ENCODE measurements at regions not wholly inside any gene's neighbourhood (a gene's known extent, or its start where the extent isn't known, plus 50 kb on each side); places are given as distances from the start of the nearest gene placed in this dataset.
A peak's percentile ranks its signal among the peaks of the same experiment; 100 is the strongest.
"Not testable (repeated sequence)": the region's sequence is repeated elsewhere in the genome, so short reads cannot be mapped to it uniquely, and the experiment has no call there.

DNA sequence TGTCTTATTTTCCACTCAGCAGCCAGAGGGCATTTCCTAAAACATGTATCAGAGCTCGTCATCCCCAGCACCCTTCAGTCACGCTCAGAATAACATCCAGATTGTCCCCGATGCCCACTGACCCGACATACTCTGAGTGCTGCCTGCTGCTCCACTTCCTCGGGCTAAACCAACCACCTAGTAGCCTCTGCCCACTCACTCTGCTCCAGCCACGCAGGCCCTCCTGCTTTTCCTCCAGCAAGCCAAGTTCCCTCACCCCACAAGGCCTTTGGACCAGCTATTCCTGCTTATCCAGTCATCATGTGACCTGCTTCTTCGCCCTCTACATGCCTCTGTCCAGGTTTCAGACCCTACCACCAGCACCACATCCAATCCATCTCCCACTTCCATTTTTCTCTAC is 454.2 kb downstream of the CD83 start:
- DNase-seq, result no peak

DNA sequence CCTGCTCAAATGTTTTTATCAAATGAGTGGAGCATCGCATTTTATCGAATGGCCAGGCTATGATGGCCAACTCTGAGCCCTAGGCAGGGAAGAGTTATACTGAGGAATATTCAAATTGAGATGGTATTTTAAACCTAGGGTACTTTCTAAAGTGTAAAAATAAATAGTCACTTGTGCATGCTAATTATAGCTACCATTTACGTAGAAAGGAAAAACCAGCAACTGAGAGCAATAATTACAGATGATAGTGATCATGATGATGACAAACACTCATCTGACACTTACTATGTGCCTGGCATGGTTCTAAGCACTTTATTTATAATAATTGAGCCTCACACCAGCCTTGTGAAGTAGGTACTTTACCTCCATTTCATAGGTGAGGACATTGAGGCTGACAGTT is 455.7 kb downstream of the CD83 start:
- no peak for DNase-seq

DNA sequence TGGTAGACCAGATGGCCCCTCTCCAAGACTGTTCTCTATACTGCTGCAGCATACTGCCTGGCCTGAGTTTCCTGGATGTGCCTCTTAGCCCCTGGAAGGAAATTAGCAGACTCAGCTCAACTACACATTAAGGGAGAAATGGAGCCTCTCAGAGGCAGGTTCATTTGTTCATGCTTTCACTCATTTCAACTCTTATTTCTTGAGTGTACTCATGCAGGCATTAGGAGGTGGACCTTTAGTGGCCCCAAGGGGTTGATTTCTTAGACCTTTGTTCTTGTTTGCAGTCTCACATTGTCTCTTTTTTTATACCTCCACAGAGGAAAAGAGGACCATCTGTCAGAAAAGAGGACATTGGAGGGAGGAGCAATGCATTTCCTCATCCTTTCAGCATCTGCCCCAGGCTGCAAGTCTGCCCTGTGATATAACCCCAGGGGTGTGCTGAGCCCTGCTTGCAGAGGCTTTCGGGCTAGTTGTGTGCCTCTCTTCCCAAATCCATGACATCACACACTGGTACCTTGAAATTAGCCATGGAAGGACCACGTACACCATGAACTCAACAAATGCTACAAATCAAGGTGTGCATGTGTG is 456.2 kb downstream of the CD83 start:
- DNase-seq, result peak in 2 of 4 experiments; percentile 21 to 23

DNA sequence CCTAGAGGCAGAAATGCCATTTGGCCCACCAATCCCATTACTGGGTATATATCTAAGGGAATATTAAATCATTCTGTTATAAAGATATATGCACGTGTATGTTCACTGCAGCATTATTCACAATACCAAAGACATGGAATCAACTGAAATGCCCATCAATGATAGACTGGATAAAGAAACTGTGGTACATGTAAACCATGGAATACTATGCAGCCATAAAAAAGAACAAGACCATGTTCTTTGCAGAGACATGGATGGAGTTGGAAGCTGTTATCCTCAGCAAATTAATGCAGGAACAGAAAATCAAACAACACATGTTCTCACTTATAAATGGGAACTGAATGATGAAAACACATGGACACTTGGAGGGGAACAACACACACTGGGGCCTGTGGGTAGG is 458.4 kb downstream of the CD83 start:
- no peak for DNase-seq

DNA sequence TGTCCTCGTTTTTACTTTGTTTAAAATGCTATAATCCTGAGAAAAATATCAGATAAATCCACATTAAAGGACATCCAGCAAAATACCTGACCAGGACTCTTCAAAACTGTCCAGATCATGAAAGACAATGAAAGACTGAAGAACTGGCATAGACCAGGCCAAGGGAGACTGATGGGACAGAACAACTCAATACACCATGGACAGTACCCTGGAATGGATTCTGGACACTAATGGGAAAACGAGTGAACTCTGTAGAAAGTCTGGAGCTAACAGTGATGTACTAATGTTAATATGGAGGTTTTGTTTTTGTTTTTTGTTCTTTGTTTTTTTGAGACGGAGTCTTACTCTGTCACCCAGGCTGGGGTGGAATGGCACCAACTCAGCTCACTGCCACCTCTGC is 461.4 kb downstream of the CD83 start:
- DNase-seq, result no peak

DNA sequence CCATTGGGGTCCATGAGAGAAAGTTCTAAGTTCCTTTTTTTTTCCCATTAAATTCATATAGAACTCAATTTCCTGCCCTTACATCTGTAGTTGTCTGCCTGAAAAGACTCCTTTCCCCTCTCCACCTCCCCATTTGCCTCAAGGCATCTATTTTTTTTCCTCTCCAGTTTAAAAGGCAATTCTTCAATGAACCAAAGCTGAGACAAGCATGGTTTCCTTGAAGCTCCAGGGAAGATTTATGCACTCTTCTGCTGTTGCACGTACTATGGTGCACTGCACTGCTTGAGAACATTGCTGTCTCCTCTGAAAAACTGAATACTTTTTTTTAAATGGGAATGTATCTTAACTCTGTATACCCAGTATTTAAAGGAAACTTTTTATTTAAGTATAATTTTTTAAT is 465.2 kb downstream of the CD83 start:
- DNase-seq, result no peak

DNA sequence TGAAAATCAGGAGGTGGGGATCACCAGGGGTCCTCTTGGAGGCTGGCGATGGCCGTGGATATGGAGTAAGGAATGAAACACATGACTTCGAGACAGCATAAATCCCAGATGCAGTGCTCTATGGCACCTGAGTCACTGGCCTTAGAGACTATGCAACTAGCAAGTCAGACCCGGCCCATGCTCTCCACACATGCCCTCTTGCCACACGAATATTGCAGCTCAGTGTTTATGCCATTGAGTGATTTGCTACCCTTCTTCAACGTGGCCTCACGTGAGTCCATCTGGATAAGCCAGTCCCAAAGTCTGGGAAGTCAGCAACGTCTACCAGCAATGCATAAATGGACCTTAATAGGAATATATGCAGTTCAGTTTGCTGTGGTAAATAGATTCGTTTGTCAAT is 466.3 kb downstream of the CD83 start:
- no peak for DNase-seq

DNA sequence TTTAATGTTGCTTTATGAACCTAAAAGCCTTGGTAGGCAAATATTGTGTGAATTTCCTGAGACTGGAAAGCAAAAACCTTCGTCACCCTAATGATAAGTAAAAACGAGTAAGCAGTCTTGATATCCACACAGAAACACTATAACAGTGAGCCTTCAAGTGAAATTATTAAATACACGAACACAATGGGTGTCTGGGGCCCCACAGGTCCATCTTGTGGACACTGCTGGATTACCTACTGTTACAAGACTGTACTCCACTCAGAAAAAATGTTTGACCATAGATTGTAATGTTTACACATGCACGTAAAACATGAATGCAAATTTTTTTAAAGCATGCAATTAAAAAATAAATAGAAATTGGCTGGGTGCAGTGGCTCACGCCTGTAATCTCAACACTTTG is 466.9 kb downstream of the CD83 start:
- DNase-seq, result no peak

DNA sequence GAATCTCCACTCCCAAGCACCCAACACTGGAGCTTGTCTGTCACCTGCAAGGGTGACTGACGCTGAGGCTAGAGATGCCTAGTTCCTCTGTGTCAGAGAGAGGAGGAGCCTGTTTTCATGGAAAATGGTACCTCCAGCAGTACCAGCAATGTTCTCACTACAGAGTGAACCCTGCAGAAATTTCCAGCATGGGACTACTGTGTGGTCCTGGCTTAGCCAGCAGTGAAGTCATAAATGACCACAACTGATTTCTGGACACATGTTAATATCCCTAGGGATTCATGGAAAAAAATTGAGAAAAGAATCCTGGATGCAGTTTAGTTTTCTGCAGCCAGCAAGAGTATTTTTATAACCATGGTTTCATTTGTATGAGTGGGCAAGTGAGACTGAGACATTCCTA is 468.1 kb downstream of the CD83 start:
- no peak for DNase-seq

DNA sequence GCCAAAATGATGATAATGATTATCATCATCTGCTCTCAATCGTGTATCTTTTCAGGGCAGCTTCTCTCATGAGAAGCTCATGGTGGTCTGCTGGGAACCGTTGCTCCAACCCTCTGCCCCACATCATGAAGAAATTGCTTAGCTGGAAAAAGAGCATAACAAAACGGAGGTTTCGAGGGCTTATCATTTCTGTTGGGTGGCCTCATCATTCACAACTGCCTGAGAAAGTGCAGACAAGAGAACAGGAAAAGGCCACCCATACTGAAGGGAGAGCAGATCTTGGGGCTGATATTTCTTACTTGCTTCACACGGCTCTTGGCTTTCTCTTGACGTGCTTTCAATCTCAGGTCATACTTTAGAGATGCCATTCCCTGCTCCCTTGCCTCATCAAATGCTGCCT is 471.6 kb downstream of the CD83 start:
- no peak for DNase-seq

DNA sequence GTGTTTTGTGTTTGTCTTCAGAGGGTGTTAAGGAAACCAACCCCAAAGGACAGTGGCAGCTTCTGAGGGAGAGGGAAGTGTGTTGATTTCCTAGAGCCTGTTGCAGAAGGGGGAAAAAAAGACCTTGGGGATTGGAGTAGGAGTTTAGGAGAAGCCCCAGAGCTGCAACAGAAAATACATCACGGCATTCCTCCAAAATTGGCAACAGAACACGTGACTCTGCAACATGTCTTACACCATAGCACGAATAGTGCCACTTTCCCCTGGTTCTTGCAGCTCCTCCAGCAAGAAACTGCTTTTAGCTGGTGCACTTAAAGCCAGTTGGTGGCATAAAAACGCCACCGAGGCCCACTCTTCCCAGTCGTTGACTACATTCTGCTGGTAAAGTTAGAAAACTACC is 473.0 kb downstream of the CD83 start:
- peak in 3 of 4 experiments; percentile 25 to 49 (median 36) for DNase-seq

DNA sequence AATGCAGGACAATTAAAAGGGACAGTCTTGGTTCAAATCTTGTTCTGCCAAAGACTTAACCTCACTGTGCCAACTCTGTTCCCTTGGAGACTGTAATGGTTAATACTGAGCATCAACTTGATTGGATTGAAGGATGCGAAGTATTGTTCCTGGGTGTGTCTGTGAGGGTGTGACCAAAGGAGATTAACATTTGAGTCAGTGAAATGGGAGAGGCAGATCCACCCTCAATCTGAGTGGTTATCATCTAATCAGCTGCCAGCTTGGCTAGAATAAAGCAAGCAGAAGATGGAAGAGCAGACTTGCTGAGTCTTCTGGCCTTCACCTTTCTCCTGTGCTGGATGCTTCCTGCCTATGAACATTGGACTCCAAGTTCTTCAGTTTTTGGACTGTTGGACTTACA is 474.4 kb downstream of the CD83 start:
- no peak for DNase-seq

DNA sequence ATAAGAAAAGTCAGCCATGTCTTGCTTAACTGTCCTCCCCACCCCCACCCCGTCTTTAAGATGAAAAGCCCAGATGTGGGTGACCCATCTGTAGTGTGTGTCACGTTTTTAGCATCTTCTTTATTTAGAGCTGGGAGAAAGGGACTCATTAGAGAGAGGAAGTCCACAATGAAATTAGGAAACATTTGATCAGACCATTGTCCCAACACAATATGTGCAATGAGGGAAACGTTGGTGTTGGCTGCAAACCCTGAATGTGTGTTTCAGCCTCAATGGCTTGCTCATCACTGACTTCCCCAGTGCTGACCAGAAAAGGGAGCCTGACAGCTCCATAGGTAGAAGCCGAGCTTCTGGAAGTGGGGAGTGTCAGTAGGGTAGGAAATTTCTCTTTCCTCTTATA is 475.7 kb downstream of the CD83 start:
- peak; percentile 27 to 63 (median 44) for DNase-seq

DNA sequence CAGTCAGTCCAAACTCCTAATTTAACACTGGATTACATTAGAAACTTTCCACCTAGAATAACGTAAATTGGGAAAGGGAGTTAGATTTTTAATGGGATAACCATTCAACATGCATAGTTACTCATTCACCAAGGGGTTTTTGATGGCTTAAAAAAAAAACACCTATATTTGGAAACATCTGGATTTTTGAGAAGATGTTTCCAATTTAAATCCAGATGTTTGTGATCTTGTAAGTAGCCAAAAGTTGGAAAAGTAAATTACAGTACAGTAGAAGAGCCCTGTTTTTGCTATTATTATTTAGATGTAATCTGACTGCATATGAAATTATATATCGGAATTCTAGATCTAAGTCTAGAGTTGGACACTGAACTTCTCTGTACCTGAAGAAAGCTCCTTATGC is 478.2 kb downstream of the CD83 start:
- DNase-seq, result no peak

DNA sequence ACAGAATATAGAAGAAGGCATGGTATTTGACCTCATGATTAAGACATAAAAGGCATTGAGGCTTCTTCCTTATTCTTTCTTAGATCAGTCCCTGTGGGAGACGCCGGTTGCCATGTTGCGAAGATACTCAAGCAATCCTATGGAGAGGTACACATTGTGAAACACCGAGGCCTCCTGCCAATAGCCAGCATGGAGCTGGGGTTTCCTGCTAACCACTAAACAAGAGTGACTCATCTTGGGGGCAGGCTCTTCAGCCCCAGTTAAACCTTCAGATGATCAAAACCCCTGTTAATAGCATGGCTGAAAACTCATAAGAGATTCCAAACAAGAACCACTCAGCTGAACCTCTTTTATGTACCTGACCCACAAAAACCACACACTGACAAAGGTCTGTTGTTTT is 478.8 kb downstream of the CD83 start:
- peak; percentile 85 to 96 (median 88) for DNase-seq

DNA sequence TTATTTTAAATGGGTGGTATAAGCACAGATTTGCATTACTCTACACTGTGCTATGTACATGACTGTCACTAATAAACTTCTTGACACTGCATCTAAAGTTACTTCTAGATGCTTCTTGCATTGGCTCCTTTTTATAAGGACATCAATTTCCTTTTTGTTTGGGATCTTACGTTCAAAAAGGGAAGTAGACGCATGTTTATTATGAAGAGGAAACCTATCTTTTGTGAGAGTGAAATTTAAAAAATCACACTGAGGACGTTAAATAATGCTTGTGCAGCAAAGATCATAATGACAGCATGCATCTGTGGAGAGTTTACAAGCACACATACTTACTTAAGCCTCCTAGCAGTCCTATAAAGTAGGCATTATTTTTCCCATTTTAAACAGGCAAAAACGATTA is 479.5 kb downstream of the CD83 start:
- DNase-seq, result peak in 2 of 4 experiments; percentile 61 to 66

DNA sequence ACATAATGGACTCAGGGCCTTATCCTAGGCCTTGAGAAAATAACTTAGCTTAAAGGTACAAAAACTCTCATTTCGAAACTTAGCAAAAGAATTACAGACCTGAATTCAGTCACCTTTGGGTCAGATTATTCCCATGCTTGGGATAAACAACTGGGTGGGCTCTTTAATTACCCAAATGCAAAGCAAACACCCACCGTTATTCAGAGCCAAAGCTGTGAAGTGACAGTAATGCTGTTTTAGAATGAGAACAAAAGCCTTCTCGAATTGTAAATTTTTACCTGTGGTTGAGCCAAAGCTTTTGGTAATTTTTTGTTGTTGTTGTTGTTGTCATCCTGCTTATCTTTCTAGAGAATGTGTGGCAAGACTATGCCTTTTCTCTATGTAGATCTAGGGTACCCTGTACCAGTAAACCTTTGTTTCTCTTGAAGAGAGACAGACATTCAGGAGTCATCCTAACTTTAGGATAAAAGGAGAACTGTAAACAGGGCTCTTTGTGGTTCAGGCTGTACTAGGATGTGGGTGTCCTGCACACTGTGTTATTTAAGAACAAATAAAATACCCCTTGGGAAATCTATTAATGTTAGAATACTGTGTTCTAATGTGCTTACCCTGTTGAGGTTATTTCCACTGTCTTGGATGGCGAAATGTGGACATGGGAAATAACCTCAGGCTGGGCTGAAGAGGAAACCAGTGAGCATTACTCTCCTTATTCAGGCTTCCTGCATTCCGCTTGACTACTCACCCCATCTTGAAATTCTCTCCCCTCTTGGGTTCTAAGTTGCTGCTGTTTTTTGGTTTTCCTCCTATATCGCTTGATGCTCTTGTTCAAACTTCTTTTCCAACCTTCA is 480.7 kb downstream of the CD83 start:
- DNase-seq, result peak; percentile 33 to 65 (median 52)

DNA sequence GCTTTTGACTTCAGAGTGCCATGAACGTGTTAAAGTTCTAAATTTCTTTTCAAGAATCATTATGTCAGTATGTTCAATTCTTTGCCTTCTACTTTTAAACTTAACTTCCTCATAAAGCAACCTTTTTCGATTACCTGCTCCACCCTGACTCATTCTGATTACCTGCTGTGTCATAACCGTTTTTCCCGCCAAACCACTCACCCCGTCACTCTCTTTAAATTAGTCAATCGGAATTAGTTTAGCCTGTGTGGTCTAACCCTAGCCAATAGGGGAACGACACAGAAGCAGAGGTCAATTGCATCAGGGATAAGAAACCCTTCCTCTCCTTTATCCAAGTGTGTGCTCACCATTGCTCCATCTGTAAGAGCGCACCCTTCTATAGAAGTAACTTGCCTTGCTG is 482.7 kb downstream of the CD83 start:
- not testable (repeated sequence) for DNase-seq

DNA sequence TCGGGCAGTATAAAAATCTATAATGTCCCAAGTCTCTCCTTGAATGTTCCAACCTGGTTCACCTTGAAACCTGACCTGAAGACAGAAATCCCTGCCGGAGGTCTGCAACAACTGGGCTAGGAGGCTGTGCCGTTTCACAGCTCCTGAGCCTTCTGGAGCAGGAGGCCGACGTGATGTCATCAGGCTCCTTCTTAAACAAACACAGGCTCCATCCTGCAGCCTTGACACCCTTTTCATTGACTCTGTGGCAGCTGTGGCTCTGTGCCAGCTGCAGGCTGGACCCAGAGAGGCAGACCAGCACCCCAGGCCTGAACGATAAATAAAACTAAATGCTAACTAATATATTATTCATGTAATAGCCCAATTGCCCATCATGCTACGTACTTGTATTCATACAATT is 483.9 kb downstream of the CD83 start:
- no peak for DNase-seq

DNA sequence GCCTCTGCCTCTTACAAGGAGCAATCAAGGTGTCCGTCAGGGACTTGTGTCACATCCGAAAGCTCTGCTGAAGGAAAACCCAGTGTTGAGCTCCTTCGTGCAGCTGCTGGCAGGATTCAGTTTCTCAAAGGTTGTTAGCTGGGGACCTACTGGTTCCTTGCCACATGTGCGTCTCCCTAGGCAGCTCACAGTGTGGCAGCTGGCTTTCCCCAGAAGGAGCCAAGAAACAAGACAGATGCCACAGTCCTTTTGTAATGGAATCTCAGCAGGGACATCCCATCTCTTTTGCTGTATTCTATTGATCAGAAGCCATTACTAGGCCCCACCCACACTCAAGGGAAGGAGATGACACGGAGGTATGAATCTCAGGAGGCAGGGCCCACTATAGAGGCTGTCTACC is 488.8 kb downstream of the CD83 start:
- no peak for DNase-seq

DNA sequence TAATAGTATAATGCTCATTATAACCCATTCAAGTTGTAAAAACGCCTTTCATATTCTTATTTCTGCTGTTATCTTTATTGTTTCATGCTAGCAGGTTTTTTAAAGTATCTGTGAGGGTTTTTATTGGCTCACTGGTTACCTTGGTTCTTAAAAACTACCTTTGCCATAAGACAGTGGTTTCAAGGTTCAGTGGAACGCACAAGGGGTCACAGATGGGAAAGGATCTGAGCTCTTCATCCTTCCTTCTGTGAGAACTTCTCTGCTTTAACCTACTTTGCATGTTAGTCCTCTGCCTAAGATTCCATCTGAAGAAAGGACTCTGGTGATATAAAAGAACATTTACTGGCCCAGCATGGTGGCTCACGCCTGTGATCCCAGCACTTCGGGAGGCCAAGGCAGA is 492.6 kb downstream of the CD83 start:
- DNase-seq, result no peak

DNA sequence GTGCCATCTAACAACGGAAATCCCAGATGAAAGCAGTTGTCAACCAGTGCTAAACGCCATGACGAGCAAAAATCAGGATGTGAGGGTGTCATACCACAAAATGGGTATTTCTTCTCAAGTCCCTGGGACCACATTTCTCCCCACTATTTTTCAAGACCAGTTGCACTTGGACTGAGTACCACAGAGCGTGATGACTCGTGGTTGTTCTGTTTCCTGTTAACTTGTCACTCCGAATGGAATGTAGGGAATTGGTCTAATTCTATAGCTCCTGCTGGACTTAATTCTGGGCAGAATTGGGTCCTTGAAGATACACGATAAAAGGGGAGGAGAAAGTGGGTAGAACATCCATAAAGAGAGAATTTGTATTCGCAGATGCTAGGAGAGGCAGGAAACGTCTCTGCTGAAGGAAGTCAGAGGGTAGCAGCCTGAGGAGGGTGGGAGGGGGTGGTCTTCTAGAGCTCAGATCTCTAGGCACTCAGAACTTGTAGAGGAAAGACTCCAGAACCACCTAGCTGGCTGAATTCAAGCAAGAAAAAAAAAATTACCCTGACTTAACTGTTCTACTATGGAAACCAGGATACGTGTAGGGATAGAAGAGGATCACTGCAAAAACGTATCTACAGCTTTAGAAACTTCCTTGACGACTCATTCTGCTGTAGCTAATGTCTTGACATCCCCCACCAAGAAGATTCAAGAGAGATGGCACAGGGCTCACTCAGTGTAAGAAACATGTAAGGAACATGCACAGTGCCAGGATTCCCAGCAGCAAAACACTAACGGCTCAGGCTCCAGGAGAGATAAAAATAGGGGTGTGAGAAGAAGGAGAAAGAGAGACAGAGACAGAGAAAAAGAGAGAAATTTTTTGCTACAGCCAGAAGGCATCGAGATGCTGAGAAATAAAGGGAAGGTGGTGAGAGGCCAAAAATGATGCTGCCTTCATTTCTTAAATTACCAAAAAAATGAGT is 494.7 kb downstream of the CD83 start:
- no peak for DNase-seq

DNA sequence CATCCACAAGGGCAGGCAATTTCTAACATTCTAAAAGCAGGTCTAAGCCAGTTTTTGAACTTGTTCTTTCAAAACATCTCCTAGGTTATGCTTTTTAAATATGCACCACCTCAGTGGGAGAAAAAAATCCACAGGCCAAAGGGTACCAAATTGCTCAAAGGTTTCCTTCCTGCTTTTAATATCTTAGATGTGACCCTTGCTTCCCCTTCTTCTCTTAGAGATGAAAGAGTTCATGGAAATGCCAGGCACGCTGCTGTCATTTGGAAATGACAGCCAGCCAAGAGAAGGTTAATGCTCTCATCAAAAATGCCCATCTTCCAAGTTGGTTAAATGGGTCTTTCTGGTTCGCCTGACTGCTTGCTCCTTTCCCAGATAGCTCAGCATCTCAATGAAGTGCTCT is 497.1 kb downstream of the CD83 start:
- peak in 2 of 4 experiments; percentile 44 to 55 for DNase-seq
